Keratinocyte (primary cell): ENCODE measurements at regions not wholly inside any gene's neighbourhood (a gene's known extent, or its start where the extent isn't known, plus 50 kb on each side); places are given as distances from the start of the nearest gene placed in this dataset.

ENCODE experiments used
- DNase-seq: peaks from one replicate; pipeline ENCODE4 v3.0.0-alpha.2; 2011; ENCODE audit warnings: low read depth, missing footprints, low spot score
- FAIRE-seq: peaks from 2 replicates; lab custom pipeline; 2011; peaks lifted over from hg19 to GRCh38; lab: Jason Lieb, UNC
- H2AFZ ChIP-seq: 2 replicates; pipeline ENCODE4 v1.6.0; 2012; ENCODE audit warnings: low read length, control low read depth, inconsistent platforms; ENCODE audit not compliant: control insufficient read depth
- H3K27ac ChIP-seq: 2 replicates; pipeline ENCODE4 v1.5.1; 2011; ENCODE audit warnings: low read length; ENCODE audit not compliant: control insufficient read depth, insufficient read depth
- H3K27me3 ChIP-seq: 3 replicates; pipeline ENCODE4 v1.6.0; 2011; ENCODE audit warnings: low read length; ENCODE audit not compliant: control insufficient read depth, insufficient read depth; ENCODE audit errors: extremely low read depth
- H3K36me3 ChIP-seq, 2 experiments: 2 replicates in 1 of 2; 3 replicates in 1 of 2; pipeline ENCODE4 v1.5.1; 2011; ENCODE audit warnings: low read length in 2 of 2, mild to moderate bottlenecking in 1 of 2; ENCODE audit not compliant: control insufficient read depth in 2 of 2, insufficient read depth in 2 of 2; ENCODE audit errors: extremely low read depth in 1 of 2
- H3K4me1 ChIP-seq: 3 replicates; pipeline ENCODE4 v1.5.1; 2011; ENCODE audit warnings: low read length; ENCODE audit not compliant: control insufficient read depth, insufficient read depth; ENCODE audit errors: extremely low read depth
- H3K4me2 ChIP-seq: 3 replicates; pipeline ENCODE4 v1.6.0; 2011; ENCODE audit warnings: low read depth, low read length; ENCODE audit not compliant: control insufficient read depth, insufficient read depth; ENCODE audit errors: extremely low read depth
- H3K4me3 ChIP-seq, 3 experiments: fragments of 200-600 bp in 1 of 3; sonication (generic) in 1 of 3; 2 replicates in 2 of 3; 3 replicates in 1 of 3; pipeline ENCODE4 v1.5.1; 2011 to 2016; ENCODE audit warnings: low read length in 3 of 3, mild to moderate bottlenecking in 3 of 3, control low read depth in 2 of 3, inconsistent platforms in 1 of 3, low read depth in 1 of 3, mixed read lengths in 1 of 3, mixed run types in 1 of 3, moderate library complexity in 1 of 3; ENCODE audit not compliant: control insufficient read depth in 2 of 3, insufficient read depth in 2 of 3; ENCODE audit errors: extremely low read depth in 1 of 3
- H3K79me2 ChIP-seq: 2 replicates; pipeline ENCODE4 v1.6.0; 2012; ENCODE audit warnings: low read length; ENCODE audit not compliant: control insufficient read depth, insufficient read depth
- H3K9ac ChIP-seq: 3 replicates; pipeline ENCODE4 v1.6.0; 2011; ENCODE audit warnings: low read length; ENCODE audit not compliant: control insufficient read depth, insufficient read depth; ENCODE audit errors: extremely low read depth
- H3K9me1 ChIP-seq: 3 replicates; pipeline ENCODE4 v1.6.0; 2011; ENCODE audit warnings: low read length; ENCODE audit not compliant: control insufficient read depth, insufficient read depth; ENCODE audit errors: extremely low read depth
- H3K9me3 ChIP-seq: 2 replicates; pipeline ENCODE4 v1.5.1; 2012; ENCODE audit warnings: low read depth, low read length; ENCODE audit not compliant: control insufficient read depth
- H4K20me1 ChIP-seq: 3 replicates; pipeline ENCODE4 v1.6.0; 2011; ENCODE audit warnings: low read length; ENCODE audit not compliant: control insufficient read depth, insufficient read depth; ENCODE audit errors: extremely low read depth
- CTCF ChIP-seq, 3 experiments: IDR thresholded peaks in 1 of 3; conservative IDR thresholded peaks in 1 of 3; optimal IDR thresholded peaks in 1 of 3; 2 replicates in 2 of 3; 3 replicates in 1 of 3; pipeline versions ENCODE3 to v1.5.1; 2011; ENCODE audit warnings: low read length in 3 of 3, mild to moderate bottlenecking in 3 of 3, moderate library complexity in 2 of 3, control low read depth in 1 of 3, inconsistent platforms in 1 of 3; ENCODE audit not compliant: insufficient read depth in 2 of 3; ENCODE audit errors: extremely low read depth in 1 of 3
- EZH2 ChIP-seq: IDR thresholded peaks from one replicate; pipeline ENCODE4 v1.6.1; 2012; ENCODE audit warnings: inconsistent platforms, mild to moderate bottlenecking, low read length, moderate library complexity
- dilution Hi-C: fragments of 300-500 bp; cut with MboI; formaldehyde crosslinking; loops from one replicate; pipeline ENCODE4 v1.7.0; 2020; ENCODE audit warnings: low sequenced_read_pairs; ENCODE audit not compliant: extremely low pct_ligation_motif_present

- Histone ChIP-seq H3K9ac (no peak overlapping the region), H3K4me3 (no peak overlapping the region), H3K36me3 (no peaks in the 10 kb centered on the region), H3K79me2 (no peaks in the 10 kb centered on the region), H2AFZ (no peak overlapping the region), H3K9me3 (no peaks in the 10 kb centered on the region), H3K4me2 (no peak overlapping the region), H3K4me1 (peaks cover 7% of the 10 kb centered on the region), H3K27me3 (no peaks in the 10 kb centered on the region), H3K27ac (no peak overlapping the region), H4K20me1 (no peaks in the 10 kb centered on the region), H3K9me1 (no peaks in the 10 kb centered on the region)
- FAIRE-seq, result no peak
- dilution Hi-C loops, result no loop called here
- TF ChIP-seq CTCF (optimal IDR thresholded peaks at IDR 0.05 in 1 of 3, IDR thresholded peaks at IDR 0.05 in 1 of 3, conservative IDR thresholded peaks at IDR 0.05 in 1 of 3; ENCODE audit: extremely low read depth in 1 of 3, insufficient read depth in 2 of 3, low read length in 3 of 3) (no peak), EZH2 (no peak)
- no peak for DNase-seq
Observed at GRCh38 chr4:30957706-30958105, 237.5 kb downstream of the PCDH7 start.

GRCh38 chr4:30959781-30960485 lies 239.8 kb downstream of the PCDH7 start:
- Histone ChIP-seq H3K4me2 (no peak overlapping the region), H3K4me3 (no peak overlapping the region), H3K9me3 (no peaks in the 10 kb centered on the region), H3K4me1 (peaks cover 5% of the 10 kb centered on the region), H3K27ac (no peak overlapping the region), H3K79me2 (no peaks in the 10 kb centered on the region), H2AFZ (no peak overlapping the region), H3K36me3 (no peaks in the 10 kb centered on the region), H3K9ac (no peak overlapping the region), H3K27me3 (no peaks in the 10 kb centered on the region), H4K20me1 (no peaks in the 10 kb centered on the region), H3K9me1 (no peaks in the 10 kb centered on the region)
- dilution Hi-C loops, result no loop called here
- FAIRE-seq, result no peak
- TF ChIP-seq CTCF (optimal IDR thresholded peaks at IDR 0.05 in 1 of 3, IDR thresholded peaks at IDR 0.05 in 1 of 3, conservative IDR thresholded peaks at IDR 0.05 in 1 of 3; ENCODE audit: extremely low read depth in 1 of 3, insufficient read depth in 2 of 3, low read length in 3 of 3) (no peak), EZH2 (no peak)
- DNase-seq, result no peak
